ENCODE measurements at regions not wholly inside any gene's neighbourhood (a gene's known extent, or its start where the extent isn't known, plus 50 kb on each side); places are given as distances from the start of the nearest gene placed in this dataset.
A peak's percentile ranks its signal among the peaks of the same experiment; 100 is the strongest.

- no peak for DNase-seq
Measured at GRCh38 chr10:108141064-108141463, 976.6 kb upstream of the SORCS1 start.

GRCh38 chr10:108132303-108132702 lies 967.8 kb upstream of the SORCS1 start:
- peak; percentile 1 for DNase-seq

GRCh38 chr10:108130575-108130974 lies 966.1 kb upstream of the SORCS1 start:
- DNase-seq = no peak

- DNase-seq = peak; percentile 24
Measured at GRCh38 chr10:108112218-108112617, 947.7 kb upstream of the SORCS1 start.

- DNase-seq = no peak
Measured at GRCh38 chr10:108104551-108105156, 940.1 kb upstream of the SORCS1 start.

GRCh38 chr10:108097258-108097657 lies 932.8 kb upstream of the SORCS1 start:
- DNase-seq = no peak

GRCh38 chr10:108095932-108096925 lies 931.7 kb upstream of the SORCS1 start:
- DNase-seq = no peak

GRCh38 chr10:108090476-108091215 lies 926.1 kb upstream of the SORCS1 start:
- no peak for DNase-seq

- no peak for DNase-seq
Measured at GRCh38 chr10:108086502-108086901, 922.0 kb upstream of the SORCS1 start.

GRCh38 chr10:108082596-108082995 lies 918.1 kb upstream of the SORCS1 start:
- DNase-seq = no peak

- DNase-seq = no peak
Measured at GRCh38 chr10:108078263-108078662, 913.8 kb upstream of the SORCS1 start.

- no peak for DNase-seq
Measured at GRCh38 chr10:108072466-108072865, 908.0 kb upstream of the SORCS1 start.

- no peak for DNase-seq
Measured at GRCh38 chr10:108070789-108071188, 906.3 kb upstream of the SORCS1 start.

GRCh38 chr10:108069096-108069495 lies 904.6 kb upstream of the SORCS1 start:
- DNase-seq = no peak

GRCh38 chr10:108064746-108065260 lies 900.3 kb upstream of the SORCS1 start:
- no peak for DNase-seq

GRCh38 chr10:108060246-108060645 lies 895.7 kb upstream of the SORCS1 start:
- no peak for DNase-seq

- no peak for DNase-seq
Measured at GRCh38 chr10:108055506-108055905, 891.0 kb upstream of the SORCS1 start.

GRCh38 chr10:108052981-108053380 lies 888.5 kb upstream of the SORCS1 start:
- DNase-seq = no peak

GRCh38 chr10:108051218-108051617 lies 886.7 kb upstream of the SORCS1 start:
- no peak for DNase-seq

- no peak for DNase-seq
Measured at GRCh38 chr10:108050626-108051025, 886.1 kb upstream of the SORCS1 start.

- DNase-seq = no peak
Measured at GRCh38 chr10:108049668-108050067, 885.2 kb upstream of the SORCS1 start.

GRCh38 chr10:108048898-108049297 lies 884.4 kb upstream of the SORCS1 start:
- no peak for DNase-seq

All from hematopoietic multipotent progenitor cell treated with erythropoietin and hydrocortisone succinate and interleukin-3 and kit ligand, for 4 days (in vitro differentiated cells).